Upper lobe of left lung (tissue), 6 donors: ENCODE measurements at regions not wholly inside any gene's neighbourhood (a gene's known extent, or its start where the extent isn't known, plus 50 kb on each side); places are given as distances from the start of the nearest gene placed in this dataset.

Experiments used
- ATAC-seq, 2 donors: fragments of 200-7000 bp; cut with Tn5 transposase; one replicate each; pipeline ENCODE4 v1.9.1; 2022; ENCODE audit warnings: mild to moderate bottlenecking in 2 of 2, moderate library complexity in 2 of 2; ENCODE audit not compliant: low FRiP score in 2 of 2
- DNase-seq, 2 donors: peaks; one replicate each; pipeline ENCODE4 v3.0.0-alpha.2; 2019 to 2020
- H3K27ac ChIP-seq, 4 donors: fragments of 200-600 bp; sonication (generic); one replicate each; pipeline ENCODE4 v1.5.1; 2016 to 2019
- H3K27me3 ChIP-seq, 4 donors: fragments of 200-600 bp; sonication (generic); one replicate each; pipeline ENCODE4 v1.5.1; 2017 to 2019
- H3K36me3 ChIP-seq, 4 donors: fragments of 200-600 bp; sonication (generic); one replicate each; pipeline ENCODE4 v1.5.1; 2016 to 2019
- H3K4me1 ChIP-seq, 4 donors: fragments of 200-600 bp; sonication (generic); one replicate each; pipeline ENCODE4 v1.5.1; 2018 to 2019
- H3K4me3 ChIP-seq, 4 donors: fragments of 200-600 bp; sonication (generic); one replicate each; pipeline ENCODE4 v1.5.1; 2017 to 2019; ENCODE audit warnings: mild to moderate bottlenecking in 2 of 4, moderate library complexity in 1 of 4
- H3K9me3 ChIP-seq, 4 donors: fragments of 200-600 bp; sonication (generic); one replicate each; pipeline ENCODE4 v1.5.1; 2018 to 2019
- EP300 ChIP-seq, 4 donors: sonication (generic); formaldehyde crosslinking; IDR thresholded peaks; one replicate each; pipeline ENCODE4 v1.5.1; 2017; ENCODE audit warnings: antibody characterized with exemption in 4 of 4, control low read depth in 2 of 4
- POLR2A ChIP-seq, 4 donors: fragments of 450-650 bp; IDR thresholded peaks; one replicate each; pipeline ENCODE4 v1.5.1; 2016 to 2017; ENCODE audit warnings: antibody characterized with exemption in 4 of 4, mild to moderate bottlenecking in 2 of 4
- POLR2AphosphoS5 ChIP-seq, 2 donors: sonication (generic); formaldehyde crosslinking; IDR thresholded peaks; one replicate each; pipeline ENCODE4 v1.5.1; 2017; ENCODE audit warnings: antibody characterized with exemption in 2 of 2
- WGBS, 2 donors: methylation state at CpG; one replicate each; pipeline ENCODE4 v1.1.5; 2017 to 2018; 5-methylcytosine and 5-hydroxymethylcytosine counted together
- TF ChIP-seq, protein P1 (sequence below), 6 experiments: fragments of 450-650 bp in 4 of 6; fragments of 200-600 bp in 2 of 6; sonication (generic) in 2 of 6; IDR thresholded peaks; one replicate each; pipeline ENCODE4 v1.5.1; 2016 to 2019; ENCODE audit warnings: antibody characterized with exemption in 6 of 6
- donor health status: DM: no; HTN: no; CAD: no; lungs with moderate emphysema.
- donor health status: DM: no; HTN: yes; CAD: no; lungs with severe emphysema.

DNA sequence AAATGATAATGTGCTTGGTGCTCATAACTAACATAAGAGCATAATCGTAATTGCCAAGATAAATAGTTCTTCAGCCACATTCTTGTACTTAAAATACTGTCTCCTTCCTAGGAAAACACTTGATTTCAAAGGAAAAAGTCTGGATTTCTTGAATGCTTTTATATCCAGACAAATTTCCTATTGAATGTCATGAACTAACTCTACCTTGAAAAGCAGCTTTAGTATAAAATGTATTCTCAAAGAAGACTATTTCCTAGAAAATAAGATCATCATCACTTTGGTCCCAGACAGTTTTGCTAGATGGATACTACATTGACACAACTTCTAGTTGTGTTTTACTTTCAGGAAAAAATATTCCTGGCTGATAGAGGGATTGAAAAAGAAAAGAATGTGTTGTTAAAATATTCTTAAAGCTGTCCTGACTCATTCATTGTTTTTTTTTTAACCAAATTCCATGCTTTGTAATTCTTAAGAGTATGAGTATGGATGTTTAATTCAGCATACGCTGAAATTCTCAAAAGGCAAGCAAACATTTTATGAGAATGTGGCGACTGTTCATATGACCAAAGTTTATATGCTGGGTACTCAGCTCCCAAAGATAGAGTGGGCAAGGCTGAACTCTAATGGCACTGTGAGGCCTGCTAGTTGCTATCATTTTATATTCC lies 106.1 kb downstream of the PPP1R3A start:
- H3K27ac ChIP-seq: no peak overlapping the region
- no peaks in the 10 kb centered on the region for H3K9me3 ChIP-seq
- DNase-seq (no peak), ATAC-seq (no peak)
- TF ChIP-seq POLR2AphosphoS5 (IDR thresholded peaks at IDR 0.05) (no peak), EP300 (IDR thresholded peaks at IDR 0.05) (no peak), POLR2A (IDR thresholded peaks at IDR 0.05) (no peak)
- TF ChIP-seq, protein P1, sequence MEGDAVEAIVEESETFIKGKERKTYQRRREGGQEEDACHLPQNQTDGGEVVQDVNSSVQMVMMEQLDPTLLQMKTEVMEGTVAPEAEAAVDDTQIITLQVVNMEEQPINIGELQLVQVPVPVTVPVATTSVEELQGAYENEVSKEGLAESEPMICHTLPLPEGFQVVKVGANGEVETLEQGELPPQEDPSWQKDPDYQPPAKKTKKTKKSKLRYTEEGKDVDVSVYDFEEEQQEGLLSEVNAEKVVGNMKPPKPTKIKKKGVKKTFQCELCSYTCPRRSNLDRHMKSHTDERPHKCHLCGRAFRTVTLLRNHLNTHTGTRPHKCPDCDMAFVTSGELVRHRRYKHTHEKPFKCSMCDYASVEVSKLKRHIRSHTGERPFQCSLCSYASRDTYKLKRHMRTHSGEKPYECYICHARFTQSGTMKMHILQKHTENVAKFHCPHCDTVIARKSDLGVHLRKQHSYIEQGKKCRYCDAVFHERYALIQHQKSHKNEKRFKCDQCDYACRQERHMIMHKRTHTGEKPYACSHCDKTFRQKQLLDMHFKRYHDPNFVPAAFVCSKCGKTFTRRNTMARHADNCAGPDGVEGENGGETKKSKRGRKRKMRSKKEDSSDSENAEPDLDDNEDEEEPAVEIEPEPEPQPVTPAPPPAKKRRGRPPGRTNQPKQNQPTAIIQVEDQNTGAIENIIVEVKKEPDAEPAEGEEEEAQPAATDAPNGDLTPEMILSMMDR (IDR thresholded peaks at IDR 0.05): no peak
- no peaks in the 10 kb centered on the region for H3K36me3 ChIP-seq
- H3K27me3 ChIP-seq: no peaks in the 10 kb centered on the region
- 64 to 67% methylated on average over 3 of the region's 3 CpGs for WGBS, 2 donors
- no peak overlapping the region for H3K4me3 ChIP-seq
- H3K4me1 ChIP-seq: no peaks in the 10 kb centered on the region

DNA sequence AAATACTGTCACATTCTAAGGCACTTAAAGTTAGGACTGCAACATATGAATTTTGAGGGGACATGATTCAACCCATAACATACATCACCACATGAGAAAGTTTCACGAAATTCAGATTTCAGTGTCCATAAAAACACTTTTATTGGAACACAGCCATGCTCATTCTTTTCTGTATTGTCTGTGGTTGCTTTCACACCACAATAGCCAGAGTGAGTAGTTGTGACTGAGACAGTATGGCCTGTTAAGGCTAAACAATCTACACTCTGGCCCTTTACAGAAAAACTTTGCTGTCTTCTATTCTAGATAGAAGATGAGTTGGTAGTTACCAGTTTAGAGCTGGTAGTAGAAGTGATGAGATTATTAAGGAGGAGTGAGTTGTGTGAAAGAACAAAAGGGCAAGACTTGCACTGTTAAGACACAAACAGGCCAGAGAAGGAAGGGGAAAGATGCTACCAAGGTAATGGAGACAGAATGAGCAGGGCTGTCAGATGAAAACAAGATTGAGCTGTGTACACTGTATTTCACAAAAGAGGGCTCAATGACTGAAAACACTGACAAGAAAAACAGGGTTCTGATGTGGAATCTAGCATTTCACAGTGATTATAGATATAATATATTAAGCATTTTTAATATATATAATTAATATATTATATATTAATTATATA lies 108.6 kb downstream of the PPP1R3A start:
- DNase-seq: no peak
- H3K36me3 ChIP-seq: no peaks in the 10 kb centered on the region
- TF ChIP-seq POLR2AphosphoS5 (IDR thresholded peaks at IDR 0.05) (no peak), POLR2A (IDR thresholded peaks at IDR 0.05) (no peak), EP300 (IDR thresholded peaks at IDR 0.05) (no peak)
- TF ChIP-seq, protein P1 (IDR thresholded peaks at IDR 0.05): no peak
- WGBS, 2 donors: 73 to 87% methylated on average over 1 of the region's 1 CpG
- ATAC-seq: no peak
- no peak overlapping the region for H3K4me3 ChIP-seq
- no peaks in the 10 kb centered on the region for H3K9me3 ChIP-seq
- no peak overlapping the region for H3K27ac ChIP-seq
- no peaks in the 10 kb centered on the region for H3K4me1 ChIP-seq
- no peaks in the 10 kb centered on the region for H3K27me3 ChIP-seq

DNA sequence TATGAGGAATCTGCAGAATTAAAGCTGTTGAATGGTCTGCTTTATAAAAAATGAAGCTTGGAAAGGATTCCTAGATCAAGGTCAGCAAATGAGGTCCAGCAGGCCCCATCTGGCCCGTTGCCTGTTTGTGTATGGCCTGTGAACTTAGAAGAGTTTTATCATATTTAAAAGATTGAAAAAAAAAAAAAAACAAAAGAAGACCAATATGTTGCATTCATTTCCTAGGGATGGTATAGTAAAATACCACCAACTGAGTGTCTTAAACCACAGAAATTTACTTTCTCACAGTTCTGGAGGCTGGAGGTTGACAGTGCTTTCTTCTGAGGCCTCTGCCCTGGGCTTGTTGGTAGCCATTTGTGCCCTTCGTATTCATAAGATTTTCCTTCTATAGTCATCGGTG lies 109.2 kb downstream of the PPP1R3A start:
- no peaks in the 10 kb centered on the region for H3K4me1 ChIP-seq
- DNase-seq (no peak), ATAC-seq (no peak)
- H3K36me3 ChIP-seq: no peaks in the 10 kb centered on the region
- 78 to 84% methylated on average over 3 of the region's 3 CpGs for WGBS, 2 donors
- no peak overlapping the region for H3K4me3 ChIP-seq
- H3K27ac ChIP-seq: no peak overlapping the region
- no peaks in the 10 kb centered on the region for H3K9me3 ChIP-seq
- TF ChIP-seq POLR2A (IDR thresholded peaks at IDR 0.05) (no peak), POLR2AphosphoS5 (IDR thresholded peaks at IDR 0.05) (no peak), EP300 (IDR thresholded peaks at IDR 0.05) (no peak)
- TF ChIP-seq, protein P1 (IDR thresholded peaks at IDR 0.05): no peak
- H3K27me3 ChIP-seq: no peaks in the 10 kb centered on the region

DNA sequence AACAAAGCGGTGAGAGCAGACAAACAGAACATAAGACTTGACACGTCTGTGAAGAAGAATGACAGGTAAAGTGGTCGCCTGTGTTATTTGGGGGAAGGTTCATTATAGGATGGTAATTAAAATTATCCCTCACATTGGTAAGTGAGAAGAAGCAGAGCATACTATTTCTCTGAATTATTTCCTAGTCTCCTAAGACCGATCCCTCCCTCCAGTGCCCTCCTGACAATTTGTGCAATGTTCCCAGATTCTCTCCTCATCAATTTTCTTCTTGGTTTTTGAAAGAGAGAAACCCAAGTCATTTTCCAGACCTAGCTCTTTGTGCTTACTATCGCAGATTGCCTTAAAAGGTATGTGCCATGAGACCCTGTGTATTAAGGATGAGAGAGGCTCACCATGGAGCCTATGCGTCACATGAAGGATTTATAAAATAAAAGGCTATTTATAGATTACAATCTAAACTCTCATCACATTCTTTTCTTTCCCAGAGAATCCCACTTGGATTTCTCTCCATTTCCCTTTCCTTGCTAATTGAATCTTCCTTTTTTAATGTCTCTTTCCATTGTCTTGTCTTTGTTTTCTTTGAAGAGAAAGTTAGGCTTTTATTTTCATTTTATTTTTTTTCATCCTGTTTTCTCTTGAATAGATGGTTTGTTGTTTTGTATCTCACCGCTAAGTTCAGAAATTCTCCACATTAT lies 112.0 kb downstream of the PPP1R3A start:
- TF ChIP-seq POLR2A (IDR thresholded peaks at IDR 0.05) (no peak), EP300 (IDR thresholded peaks at IDR 0.05) (no peak), POLR2AphosphoS5 (IDR thresholded peaks at IDR 0.05) (no peak)
- TF ChIP-seq, protein P1 (IDR thresholded peaks at IDR 0.05): no peak
- Histone ChIP-seq H3K9me3 (no peaks in the 10 kb centered on the region), H3K27ac (no peak overlapping the region), H3K4me1 (no peaks in the 10 kb centered on the region), H3K4me3 (no peak overlapping the region), H3K36me3 (no peaks in the 10 kb centered on the region), H3K27me3 (no peaks in the 10 kb centered on the region)
- no peak for DNase-seq
- no peak for ATAC-seq
- WGBS, 2 donors: 77 to 79% methylated on average over 7 of the region's 7 CpGs
